ENCODE measurements at regions not wholly inside any gene's neighbourhood (a gene's known extent, or its start where the extent isn't known, plus 50 kb on each side); places are given as distances from the start of the nearest gene placed in this dataset.

DNA sequence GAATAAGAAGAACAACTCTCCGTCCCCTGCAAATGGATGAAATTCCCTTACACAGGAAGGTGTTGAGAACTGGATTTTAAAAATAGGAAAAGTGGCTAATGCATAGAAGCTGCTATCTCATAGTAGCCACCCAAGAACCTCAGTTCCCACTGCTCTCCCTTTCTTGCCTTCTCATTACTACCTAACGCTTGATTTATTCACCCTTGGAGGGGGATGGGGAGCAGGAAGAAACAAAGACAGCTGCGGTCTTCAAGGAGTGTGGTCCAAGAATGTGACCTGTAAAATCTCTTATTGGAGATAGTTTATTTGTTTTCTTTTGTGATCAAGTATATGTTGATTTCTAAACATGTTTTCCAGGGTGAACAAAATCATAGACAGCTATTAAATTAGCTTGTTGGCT is 274.1 kb upstream of the CTNNB1 start:
- ChIA-PET POLR2A (ENCODE audit: low non-redundant PET) (no interaction called here), CTCF (no interaction called here)
- DNase-seq (ENCODE audit: low spot score): no peak
- TF ChIP-seq, protein P1, sequence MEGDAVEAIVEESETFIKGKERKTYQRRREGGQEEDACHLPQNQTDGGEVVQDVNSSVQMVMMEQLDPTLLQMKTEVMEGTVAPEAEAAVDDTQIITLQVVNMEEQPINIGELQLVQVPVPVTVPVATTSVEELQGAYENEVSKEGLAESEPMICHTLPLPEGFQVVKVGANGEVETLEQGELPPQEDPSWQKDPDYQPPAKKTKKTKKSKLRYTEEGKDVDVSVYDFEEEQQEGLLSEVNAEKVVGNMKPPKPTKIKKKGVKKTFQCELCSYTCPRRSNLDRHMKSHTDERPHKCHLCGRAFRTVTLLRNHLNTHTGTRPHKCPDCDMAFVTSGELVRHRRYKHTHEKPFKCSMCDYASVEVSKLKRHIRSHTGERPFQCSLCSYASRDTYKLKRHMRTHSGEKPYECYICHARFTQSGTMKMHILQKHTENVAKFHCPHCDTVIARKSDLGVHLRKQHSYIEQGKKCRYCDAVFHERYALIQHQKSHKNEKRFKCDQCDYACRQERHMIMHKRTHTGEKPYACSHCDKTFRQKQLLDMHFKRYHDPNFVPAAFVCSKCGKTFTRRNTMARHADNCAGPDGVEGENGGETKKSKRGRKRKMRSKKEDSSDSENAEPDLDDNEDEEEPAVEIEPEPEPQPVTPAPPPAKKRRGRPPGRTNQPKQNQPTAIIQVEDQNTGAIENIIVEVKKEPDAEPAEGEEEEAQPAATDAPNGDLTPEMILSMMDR (conservative IDR thresholded peaks at IDR 0.05; ENCODE audit: low read depth): no peak
- H3K27ac ChIP-seq: no peak overlapping the region

DNA sequence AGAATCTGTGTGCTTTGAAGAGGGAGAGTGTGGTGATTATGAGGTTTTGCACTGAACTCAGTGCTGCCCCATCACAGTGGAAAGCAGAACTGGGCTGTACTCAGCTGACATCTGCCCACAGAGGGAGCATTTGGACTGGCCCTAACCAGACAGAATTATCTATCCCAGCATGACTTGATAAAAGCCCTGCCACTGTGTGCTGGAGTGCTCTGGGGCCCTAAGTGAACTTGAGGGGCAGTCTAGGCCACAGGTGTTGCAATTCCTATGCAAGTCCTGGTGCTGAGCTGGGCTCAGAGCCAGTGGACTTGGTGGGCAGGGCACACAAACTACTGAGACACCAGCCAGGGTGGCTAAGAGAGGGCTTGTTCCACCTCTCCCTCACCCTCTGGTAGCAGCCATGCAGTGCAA is 269.2 kb upstream of the CTNNB1 start:
- TF ChIP-seq, protein P1 (conservative IDR thresholded peaks at IDR 0.05; ENCODE audit: low read depth): no peak
- no peak for DNase-seq (ENCODE audit: low spot score)
- ChIA-PET CTCF (no interaction called here), POLR2A (ENCODE audit: low non-redundant PET) (no interaction called here)
- H3K27ac ChIP-seq: no peak overlapping the region

DNA sequence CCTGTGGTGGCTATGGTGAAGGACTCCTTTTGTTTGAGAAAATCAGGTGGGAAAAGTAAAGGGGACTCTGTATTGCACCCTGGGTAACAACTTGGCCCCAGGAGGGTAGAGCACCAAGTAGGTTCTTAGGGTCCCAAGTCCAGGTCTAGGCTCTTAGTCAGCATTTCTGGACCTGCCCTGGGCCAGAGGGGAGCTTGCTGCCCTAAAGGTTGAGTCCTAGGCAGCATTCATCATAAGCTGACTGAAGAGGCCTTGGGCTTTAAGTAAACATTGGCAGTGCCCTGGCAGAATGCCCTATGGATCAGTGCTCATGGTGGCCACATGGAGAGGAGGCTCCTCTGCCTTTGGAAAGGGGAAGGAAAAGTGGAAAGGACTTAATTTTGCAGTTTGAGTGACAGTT is 268.5 kb upstream of the CTNNB1 start:
- TF ChIP-seq, protein P1 (conservative IDR thresholded peaks at IDR 0.05; ENCODE audit: low read depth): no peak
- DNase-seq (ENCODE audit: low spot score): no peak
- CTCF ChIA-PET: no interaction called here
- POLR2A ChIA-PET (ENCODE audit: low non-redundant PET): no interaction called here
- H3K27ac ChIP-seq: no peak overlapping the region

DNA sequence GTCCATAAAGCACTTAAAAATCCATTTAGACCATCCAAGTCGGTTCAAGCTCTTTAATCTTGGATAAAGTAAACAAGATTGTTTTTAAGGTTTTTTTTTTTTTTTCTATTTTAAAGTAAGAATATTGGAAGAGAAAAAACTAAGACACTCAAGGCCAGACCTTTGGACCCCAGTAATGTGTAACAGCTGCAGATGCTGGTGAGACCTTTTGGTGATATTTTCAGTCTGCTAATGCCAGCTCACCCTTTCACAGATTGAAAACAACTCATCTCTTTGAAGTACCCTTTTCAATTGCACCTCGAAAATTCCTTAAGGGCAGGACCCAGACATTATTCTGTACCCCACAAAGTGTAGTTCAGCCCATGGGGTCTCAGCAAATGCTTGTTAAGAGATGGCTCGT is 260.7 kb upstream of the CTNNB1 start:
- ChIA-PET POLR2A (ENCODE audit: low non-redundant PET) (no interaction called here), CTCF (interaction anchor here (0.7 kb wide), 1 partner anchor 11 kb away, joined by 4 read pairs; no protein-coding TSS in a partner anchor)
- no peak for DNase-seq (ENCODE audit: low spot score)
- H3K27ac ChIP-seq: no peak overlapping the region
- TF ChIP-seq, protein P1 (conservative IDR thresholded peaks at IDR 0.05; ENCODE audit: low read depth): no peak

DNA sequence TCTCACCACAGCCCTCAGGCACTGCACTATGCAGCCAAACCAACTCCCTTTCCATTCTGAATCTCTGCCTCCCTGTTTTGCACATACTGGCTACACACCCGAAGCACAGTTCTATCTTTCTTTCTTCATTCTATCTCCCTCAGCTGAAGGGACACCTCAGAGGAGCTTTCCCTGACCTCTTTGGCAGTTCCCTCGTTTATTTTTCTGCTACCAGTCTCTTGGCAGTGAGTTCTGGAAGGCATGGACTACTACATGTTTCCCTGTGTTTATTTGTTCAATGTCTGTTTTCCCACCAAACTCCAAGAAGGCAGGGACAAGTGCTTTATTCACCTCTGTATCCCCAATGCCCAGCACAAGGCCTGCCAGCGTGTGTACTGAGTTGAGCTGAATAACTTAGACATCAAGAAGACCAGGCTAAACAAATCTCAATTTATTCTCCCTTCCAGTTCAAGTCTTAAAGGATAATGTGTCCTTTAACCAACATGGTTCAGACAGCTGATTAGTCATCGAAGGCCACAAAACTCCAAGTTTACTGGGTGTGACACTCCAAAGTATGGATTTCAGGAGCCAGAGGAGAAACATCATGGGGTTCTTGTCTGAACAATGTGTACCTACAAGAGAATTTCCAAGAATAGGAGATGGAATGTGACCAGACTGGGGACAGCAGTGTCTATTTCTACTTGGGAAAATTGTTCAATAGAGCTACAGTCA is 260.1 kb upstream of the CTNNB1 start:
- TF ChIP-seq, protein P1 (conservative IDR thresholded peaks at IDR 0.05; ENCODE audit: low read depth): no peak
- H3K27ac ChIP-seq: no peak overlapping the region
- ChIA-PET POLR2A (ENCODE audit: low non-redundant PET) (no interaction called here), CTCF (no interaction called here)
- no peak for DNase-seq (ENCODE audit: low spot score)

DNA sequence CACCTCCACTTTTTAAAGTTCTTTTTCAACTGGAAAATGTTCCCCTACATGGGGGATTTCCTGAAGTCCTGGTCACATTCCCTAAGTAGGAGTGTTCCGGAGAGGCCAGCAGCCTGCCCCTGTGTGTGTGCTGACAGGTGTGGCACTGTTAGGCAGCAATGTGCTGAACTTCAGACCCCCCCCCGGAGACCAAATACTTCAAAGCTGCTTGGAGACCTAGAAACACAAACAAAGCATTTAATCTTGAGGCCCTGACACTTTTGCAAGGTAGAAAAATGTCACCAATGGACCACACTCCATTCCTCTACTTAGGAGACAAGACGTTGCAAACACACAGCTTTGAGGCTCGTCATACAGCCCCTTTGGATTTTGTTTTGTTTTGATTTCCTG is 259.6 kb upstream of the CTNNB1 start:
- DNase-seq (ENCODE audit: low spot score): no peak
- ChIA-PET CTCF (no interaction called here), POLR2A (ENCODE audit: low non-redundant PET) (no interaction called here)
- TF ChIP-seq, protein P1 (conservative IDR thresholded peaks at IDR 0.05; ENCODE audit: low read depth): no peak
- no peak overlapping the region for H3K27ac ChIP-seq
